DND-41 (cell line): ENCODE measurements at regions not wholly inside any gene's neighbourhood (a gene's known extent, or its start where the extent isn't known, plus 50 kb on each side); places are given as distances from the start of the nearest gene placed in this dataset.
A peak's percentile ranks its signal among the peaks of the same experiment; 100 is the strongest.

Experiments used
- ATAC-seq: fragments of 200-7000 bp; cut with Tn5 transposase; 3 replicates; pipeline ENCODE4 v1.9.1; 2021; ENCODE audit warnings: low read depth; ENCODE audit not compliant: insufficient read depth
- DNase-seq: peaks from one replicate; pipeline ENCODE4 v3.0.0-alpha.2; 2020
- H2AFZ ChIP-seq: 2 replicates; pipeline ENCODE4 v1.6.0; 2012; ENCODE audit warnings: low read depth, low read length
- H3K27ac ChIP-seq: 2 replicates; pipeline ENCODE4 v1.5.1; 2012; ENCODE audit warnings: low read length, inconsistent platforms
- H3K27me3 ChIP-seq: fragments of 200-600 bp; sonication (generic); 2 replicates; pipeline ENCODE4 v1.6.0; 2012; ENCODE audit warnings: low read length, mild to moderate bottlenecking, inconsistent platforms; ENCODE audit not compliant: insufficient read depth, poor library complexity
- H3K36me3 ChIP-seq: 2 replicates; pipeline ENCODE4 v1.5.1; 2012; ENCODE audit warnings: low read length, inconsistent platforms; ENCODE audit not compliant: insufficient read depth
- H3K4me1 ChIP-seq: 2 replicates; pipeline ENCODE4 v1.5.1; 2012; ENCODE audit warnings: mild to moderate bottlenecking, low read length; ENCODE audit not compliant: insufficient read depth
- H3K4me2 ChIP-seq: 2 replicates; pipeline ENCODE4 v1.6.0; 2012; ENCODE audit warnings: mild to moderate bottlenecking, moderate library complexity, low read length, inconsistent platforms; ENCODE audit not compliant: insufficient read depth
- H3K4me3 ChIP-seq, 2 experiments: fragments of 200-600 bp in 1 of 2; shearing (Covaris generic) in 1 of 2; 2 replicates each; pipeline ENCODE4 v1.5.1; 2012 to 2016; ENCODE audit warnings: inconsistent platforms in 2 of 2, low read length in 2 of 2, mild to moderate bottlenecking in 2 of 2, low read depth in 1 of 2, moderate library complexity in 1 of 2
- H3K79me2 ChIP-seq: 2 replicates; pipeline ENCODE4 v1.6.0; 2012; ENCODE audit warnings: low read length, inconsistent platforms; ENCODE audit not compliant: insufficient read depth
- H3K9ac ChIP-seq: 2 replicates; pipeline ENCODE4 v1.6.0; 2012; ENCODE audit warnings: low read depth, mild to moderate bottlenecking, inconsistent platforms, low read length, moderate library complexity
- H3K9me3 ChIP-seq: 2 replicates; pipeline ENCODE4 v1.5.1; 2012; ENCODE audit warnings: low read length, moderate library complexity, mild to moderate bottlenecking, inconsistent platforms; ENCODE audit not compliant: insufficient read depth, severe bottlenecking
- H4K20me1 ChIP-seq: 2 replicates; pipeline ENCODE4 v1.6.0; 2012; ENCODE audit warnings: low read length; ENCODE audit not compliant: insufficient read depth
- EZH2 ChIP-seq: IDR thresholded peaks from 3 replicates; pipeline ENCODE4 v1.6.1; 2012; ENCODE audit warnings: borderline replicate concordance, low read depth, mild to moderate bottlenecking, moderate library complexity, low read length, inconsistent platforms; ENCODE audit not compliant: severe bottlenecking
- TF ChIP-seq, protein P1 (sequence below): IDR thresholded peaks from 2 replicates; pipeline ENCODE4 v1.5.1; 2012; ENCODE audit warnings: borderline replicate concordance, low read length, moderate library complexity, mild to moderate bottlenecking; ENCODE audit not compliant: poor library complexity, severe bottlenecking; ENCODE audit errors: extremely low read depth

GRCh38 chr4:144582975-144583374, 63.0 kb upstream of the HHIP start:
- H3K36me3 ChIP-seq, result no peaks in the 10 kb centered on the region
- ATAC-seq (no peak), DNase-seq (no peak)
- no peaks in the 10 kb centered on the region for H3K4me1 ChIP-seq
- no peaks in the 10 kb centered on the region for H3K27me3 ChIP-seq
- no peak overlapping the region for H3K4me2 ChIP-seq
- peaks cover 5% of the 10 kb centered on the region for H3K9me3 ChIP-seq
- H3K4me3 ChIP-seq, result no peak overlapping the region
- H4K20me1 ChIP-seq, result no peaks in the 10 kb centered on the region
- no peak overlapping the region for H3K9ac ChIP-seq
- H3K79me2 ChIP-seq, result no peaks in the 10 kb centered on the region
- H3K27ac ChIP-seq, result no peak overlapping the region
- no peak for TF ChIP-seq EZH2
- TF ChIP-seq, protein P1, sequence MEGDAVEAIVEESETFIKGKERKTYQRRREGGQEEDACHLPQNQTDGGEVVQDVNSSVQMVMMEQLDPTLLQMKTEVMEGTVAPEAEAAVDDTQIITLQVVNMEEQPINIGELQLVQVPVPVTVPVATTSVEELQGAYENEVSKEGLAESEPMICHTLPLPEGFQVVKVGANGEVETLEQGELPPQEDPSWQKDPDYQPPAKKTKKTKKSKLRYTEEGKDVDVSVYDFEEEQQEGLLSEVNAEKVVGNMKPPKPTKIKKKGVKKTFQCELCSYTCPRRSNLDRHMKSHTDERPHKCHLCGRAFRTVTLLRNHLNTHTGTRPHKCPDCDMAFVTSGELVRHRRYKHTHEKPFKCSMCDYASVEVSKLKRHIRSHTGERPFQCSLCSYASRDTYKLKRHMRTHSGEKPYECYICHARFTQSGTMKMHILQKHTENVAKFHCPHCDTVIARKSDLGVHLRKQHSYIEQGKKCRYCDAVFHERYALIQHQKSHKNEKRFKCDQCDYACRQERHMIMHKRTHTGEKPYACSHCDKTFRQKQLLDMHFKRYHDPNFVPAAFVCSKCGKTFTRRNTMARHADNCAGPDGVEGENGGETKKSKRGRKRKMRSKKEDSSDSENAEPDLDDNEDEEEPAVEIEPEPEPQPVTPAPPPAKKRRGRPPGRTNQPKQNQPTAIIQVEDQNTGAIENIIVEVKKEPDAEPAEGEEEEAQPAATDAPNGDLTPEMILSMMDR, result no peak
- H2AFZ ChIP-seq, result no peak overlapping the region

GRCh38 chr4:144583658-144584057, 62.3 kb upstream of the HHIP start:
- TF ChIP-seq EZH2, result no peak
- TF ChIP-seq, protein P1, result no peak
- Histone ChIP-seq H3K9me3 (peaks cover 5% of the 10 kb centered on the region), H4K20me1 (no peaks in the 10 kb centered on the region), H3K4me1 (no peaks in the 10 kb centered on the region), H3K27ac (no peak overlapping the region), H3K27me3 (no peaks in the 10 kb centered on the region), H3K79me2 (no peaks in the 10 kb centered on the region), H2AFZ (no peak overlapping the region), H3K9ac (no peak overlapping the region), H3K4me3 (no peak overlapping the region), H3K4me2 (no peak overlapping the region), H3K36me3 (no peaks in the 10 kb centered on the region)
- DNase-seq, result no peak
- no peak for ATAC-seq

GRCh38 chr4:144584428-144584827, 61.5 kb upstream of the HHIP start:
- no peak overlapping the region for H3K9ac ChIP-seq
- H3K79me2 ChIP-seq, result no peaks in the 10 kb centered on the region
- H4K20me1 ChIP-seq, result no peaks in the 10 kb centered on the region
- H3K36me3 ChIP-seq, result no peaks in the 10 kb centered on the region
- no peak for TF ChIP-seq EZH2
- TF ChIP-seq, protein P1, result no peak
- peaks cover 5% of the 10 kb centered on the region for H3K9me3 ChIP-seq
- no peak for DNase-seq
- H3K27ac ChIP-seq, result no peak overlapping the region
- no peaks in the 10 kb centered on the region for H3K27me3 ChIP-seq
- H2AFZ ChIP-seq, result no peak overlapping the region
- no peak for ATAC-seq
- no peak overlapping the region for H3K4me2 ChIP-seq
- H3K4me1 ChIP-seq, result peaks cover 5% of the 10 kb centered on the region
- H3K4me3 ChIP-seq, result no peak overlapping the region

GRCh38 chr4:144589512-144589911, 56.4 kb upstream of the HHIP start:
- peaks cover 5% of the 10 kb centered on the region for H3K9me3 ChIP-seq
- no peak overlapping the region for H3K9ac ChIP-seq
- TF ChIP-seq, protein P1, result no peak
- TF ChIP-seq EZH2, result no peak
- H2AFZ ChIP-seq, result no peak overlapping the region
- H3K27me3 ChIP-seq, result no peaks in the 10 kb centered on the region
- H3K36me3 ChIP-seq, result no peaks in the 10 kb centered on the region
- peak overlapping the region; percentile 9; the same call in 1 of the 2 replicates for H3K27ac ChIP-seq
- no peak overlapping the region for H3K4me3 ChIP-seq
- H3K4me2 ChIP-seq, result no peak overlapping the region
- peak; percentile 88 for ATAC-seq
- peaks cover 26% of the 10 kb centered on the region for H3K4me1 ChIP-seq
- no peaks in the 10 kb centered on the region for H3K79me2 ChIP-seq
- peak; percentile 62 for DNase-seq
- H4K20me1 ChIP-seq, result no peaks in the 10 kb centered on the region
